ENCODE measurements at regions not wholly inside any gene's neighbourhood (a gene's known extent, or its start where the extent isn't known, plus 50 kb on each side); places are given as distances from the start of the nearest gene placed in this dataset.
A peak's percentile ranks its signal among the peaks of the same experiment; 100 is the strongest.
"Not testable (repeated sequence)": the region's sequence is repeated elsewhere in the genome, so short reads cannot be mapped to it uniquely, and the experiment has no call there.

- no peak for TF ChIP-seq Cebpa-rat (IDR thresholded peaks at IDR 0.05)
- Histone ChIP-seq H4K20me1 (no peaks in the 10 kb centered on the region), H3K9me3 (no peaks in the 10 kb centered on the region), H3K27me3 (no peaks in the 10 kb centered on the region), H3K27ac (no peak overlapping the region), H3K4me3 (no peak overlapping the region), H3K9ac (no peak overlapping the region), H3K4me2 (no peak overlapping the region), H3K36me3 (no peaks in the 10 kb centered on the region), H3K4me1 (no peaks in the 10 kb centered on the region)
Measured at GRCh38 chr4:1532549-1533395, 126.5 kb upstream of the NKX1-1 start.

DNA sequence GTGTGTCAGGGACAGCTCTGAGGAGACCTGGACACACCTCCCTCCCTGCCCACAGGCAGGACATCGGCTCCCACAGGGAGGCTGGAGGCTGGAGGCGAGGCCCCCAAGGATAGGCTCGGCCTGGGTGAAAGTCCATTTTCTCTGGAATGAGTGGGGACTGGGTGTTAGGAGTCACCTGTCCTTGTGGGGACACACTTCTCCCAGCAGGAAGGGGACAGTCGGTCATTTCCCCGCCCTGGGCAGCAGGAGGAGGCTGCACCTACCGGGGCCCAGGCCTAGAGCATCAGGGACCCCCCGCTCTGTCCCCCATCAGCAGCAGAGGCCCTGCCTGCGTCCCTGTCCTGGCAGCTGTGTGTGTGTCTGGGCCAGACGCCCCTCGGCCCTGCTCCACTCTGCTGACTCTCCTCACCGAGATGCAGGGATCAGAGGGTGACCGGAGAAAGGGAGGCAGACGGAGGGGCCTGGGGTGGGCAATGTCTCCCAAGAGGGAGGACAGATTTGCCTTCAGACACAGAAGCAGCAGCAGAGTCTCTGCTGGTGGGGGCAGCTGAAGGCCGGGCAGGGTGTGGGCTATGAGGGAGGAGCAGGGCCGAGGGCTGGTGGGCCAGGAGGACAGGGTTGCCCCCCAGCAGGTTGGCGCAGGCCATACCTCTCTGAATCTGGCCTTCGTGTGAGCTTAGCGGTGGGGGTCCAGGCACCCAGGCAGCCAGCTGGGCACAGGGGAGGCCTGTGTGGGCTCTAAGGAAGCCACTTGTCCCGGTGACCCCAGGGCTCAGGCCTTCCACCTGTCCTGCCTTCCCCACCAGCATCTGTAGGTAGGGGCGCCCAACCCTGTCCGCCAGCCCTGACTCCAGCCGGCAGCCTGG is 125.7 kb upstream of the NKX1-1 start:
- Histone ChIP-seq H3K4me3 (no peak overlapping the region), H4K20me1 (no peaks in the 10 kb centered on the region), H3K27me3 (no peaks in the 10 kb centered on the region), H3K4me2 (no peak overlapping the region), H3K27ac (no peak overlapping the region), H3K9me3 (no peaks in the 10 kb centered on the region), H3K4me1 (no peaks in the 10 kb centered on the region), H3K36me3 (no peaks in the 10 kb centered on the region), H3K9ac (no peak overlapping the region)
- TF ChIP-seq Cebpa-rat (IDR thresholded peaks at IDR 0.05), result no peak

DNA sequence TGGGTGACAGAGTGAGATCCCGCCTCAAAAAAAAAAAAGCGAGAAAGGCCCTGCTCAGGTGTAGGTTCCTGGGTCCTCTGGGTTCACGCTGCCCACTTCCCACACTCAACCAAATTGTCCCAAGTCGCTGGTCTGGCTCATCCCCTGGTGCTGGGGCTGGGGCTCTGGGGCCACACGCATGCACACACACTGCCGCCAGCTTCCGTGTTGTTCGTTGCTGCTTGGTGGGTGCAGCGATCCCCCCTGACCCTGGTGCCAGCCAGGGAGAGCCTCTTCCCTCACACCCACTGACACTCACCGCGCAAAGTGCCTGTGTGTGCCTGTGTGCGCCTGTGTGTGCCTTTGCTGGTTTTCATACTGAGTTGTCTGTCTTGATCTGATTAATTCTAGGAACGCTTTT is 124.1 kb upstream of the NKX1-1 start:
- no peak overlapping the region for H3K4me2 ChIP-seq
- no peaks in the 10 kb centered on the region for H3K9me3 ChIP-seq
- no peaks in the 10 kb centered on the region for H3K27me3 ChIP-seq
- TF ChIP-seq Cebpa-rat (IDR thresholded peaks at IDR 0.05), result no peak
- no peak overlapping the region for H3K27ac ChIP-seq
- no peak overlapping the region for H3K4me3 ChIP-seq
- no peaks in the 10 kb centered on the region for H3K4me1 ChIP-seq
- no peaks in the 10 kb centered on the region for H3K36me3 ChIP-seq
- no peak overlapping the region for H3K9ac ChIP-seq
- H4K20me1 ChIP-seq, result no peaks in the 10 kb centered on the region

- H3K36me3 ChIP-seq, result no peaks in the 10 kb centered on the region
- TF ChIP-seq Cebpa-rat (IDR thresholded peaks at IDR 0.05), result no peak
- no peaks in the 10 kb centered on the region for H3K4me1 ChIP-seq
- H3K27me3 ChIP-seq, result peaks cover 12% of the 10 kb centered on the region; the same call in 1 of the 2 replicates
- H3K9ac ChIP-seq, result no peak overlapping the region
- no peak overlapping the region for H3K4me2 ChIP-seq
- H4K20me1 ChIP-seq, result no peaks in the 10 kb centered on the region
- no peaks in the 10 kb centered on the region for H3K9me3 ChIP-seq
- H3K4me3 ChIP-seq, result no peak overlapping the region
- H3K27ac ChIP-seq, result no peak overlapping the region
Measured at GRCh38 chr4:1524761-1525160, 118.5 kb upstream of the NKX1-1 start.

DNA sequence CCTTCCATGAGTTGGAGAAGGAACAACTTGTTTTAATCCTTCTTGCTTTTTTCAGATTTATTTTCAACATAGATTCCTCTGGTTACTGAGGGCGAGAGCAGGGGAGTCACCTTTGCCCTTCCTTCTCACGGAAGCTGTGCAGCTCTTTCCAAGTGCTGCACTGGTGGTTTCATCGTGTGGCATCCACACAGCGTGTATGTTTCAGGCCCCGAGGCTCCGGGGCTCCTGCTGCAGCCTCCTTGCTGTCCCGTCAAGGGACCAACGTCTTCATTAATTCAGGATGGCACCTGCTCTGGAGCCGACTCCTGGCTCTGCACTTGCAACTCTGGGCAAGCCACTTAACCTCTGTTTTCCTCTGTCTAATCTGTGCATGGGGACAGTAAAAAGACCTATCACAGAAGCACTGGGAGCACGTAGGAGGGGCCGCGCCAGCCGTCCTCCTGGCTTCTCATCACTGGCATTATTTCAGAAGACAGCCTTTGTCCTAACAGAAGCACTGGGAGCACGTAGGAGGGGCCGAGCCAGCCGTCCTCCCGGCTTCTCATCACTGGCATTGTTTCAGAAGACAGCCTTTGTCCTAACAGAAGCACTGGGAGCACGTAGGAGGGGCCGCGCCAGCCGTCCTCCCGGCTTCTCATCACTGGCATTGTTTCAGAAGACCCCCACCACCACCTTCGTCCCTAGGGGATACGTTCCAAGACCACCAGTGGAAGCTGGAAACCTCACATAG is 117.8 kb upstream of the NKX1-1 start:
- H3K4me1 ChIP-seq, result no peaks in the 10 kb centered on the region
- H3K9ac ChIP-seq, result no peak overlapping the region
- H3K27me3 ChIP-seq, result peaks cover 12% of the 10 kb centered on the region; the same call in 1 of the 2 replicates
- no peak overlapping the region for H3K27ac ChIP-seq
- H3K9me3 ChIP-seq, result no peaks in the 10 kb centered on the region
- no peaks in the 10 kb centered on the region for H3K36me3 ChIP-seq
- H3K4me2 ChIP-seq, result no peak overlapping the region
- H3K4me3 ChIP-seq, result no peak overlapping the region
- no peak for TF ChIP-seq Cebpa-rat (IDR thresholded peaks at IDR 0.05)
- no peaks in the 10 kb centered on the region for H4K20me1 ChIP-seq

GRCh38 chr4:1523506-1523905 is 117.3 kb upstream of the NKX1-1 start:
- Histone ChIP-seq H3K4me1 (no peaks in the 10 kb centered on the region), H3K9ac (no peak overlapping the region), H3K4me2 (no peak overlapping the region), H4K20me1 (no peaks in the 10 kb centered on the region), H3K36me3 (no peaks in the 10 kb centered on the region), H3K27me3 (peaks cover 12% of the 10 kb centered on the region; the same call in 1 of the 2 replicates), H3K27ac (no peak overlapping the region), H3K9me3 (no peaks in the 10 kb centered on the region), H3K4me3 (no peak overlapping the region)
- TF ChIP-seq Cebpa-rat (IDR thresholded peaks at IDR 0.05), result no peak

DNA sequence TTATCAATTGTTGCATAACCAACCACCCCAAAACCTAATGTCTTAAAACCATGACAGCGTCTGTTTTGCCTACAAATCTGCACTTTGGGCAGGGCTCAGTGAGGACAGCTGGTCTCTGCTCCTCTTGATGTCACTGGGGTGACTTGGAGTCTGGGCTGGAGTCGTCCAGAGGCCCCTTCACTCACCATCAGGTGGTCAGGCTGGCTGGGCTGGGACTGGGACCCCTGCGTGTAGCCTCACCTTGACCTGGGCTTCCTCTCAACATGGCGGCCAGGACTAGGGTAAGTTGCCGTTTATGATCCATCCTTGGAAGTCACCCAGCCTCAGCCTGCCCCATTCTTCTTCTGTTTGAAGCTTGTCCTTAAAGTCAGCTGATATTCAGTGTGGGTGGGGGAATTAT is 116.8 kb upstream of the NKX1-1 start:
- TF ChIP-seq Cebpa-rat (IDR thresholded peaks at IDR 0.05), result no peak
- no peaks in the 10 kb centered on the region for H3K9me3 ChIP-seq
- no peaks in the 10 kb centered on the region for H3K4me1 ChIP-seq
- H3K27me3 ChIP-seq, result peaks cover 12% of the 10 kb centered on the region; the same call in 1 of the 2 replicates
- no peaks in the 10 kb centered on the region for H3K36me3 ChIP-seq
- no peak overlapping the region for H3K4me2 ChIP-seq
- H3K4me3 ChIP-seq, result no peak overlapping the region
- H4K20me1 ChIP-seq, result no peaks in the 10 kb centered on the region
- no peak overlapping the region for H3K27ac ChIP-seq
- H3K9ac ChIP-seq, result no peak overlapping the region

DNA sequence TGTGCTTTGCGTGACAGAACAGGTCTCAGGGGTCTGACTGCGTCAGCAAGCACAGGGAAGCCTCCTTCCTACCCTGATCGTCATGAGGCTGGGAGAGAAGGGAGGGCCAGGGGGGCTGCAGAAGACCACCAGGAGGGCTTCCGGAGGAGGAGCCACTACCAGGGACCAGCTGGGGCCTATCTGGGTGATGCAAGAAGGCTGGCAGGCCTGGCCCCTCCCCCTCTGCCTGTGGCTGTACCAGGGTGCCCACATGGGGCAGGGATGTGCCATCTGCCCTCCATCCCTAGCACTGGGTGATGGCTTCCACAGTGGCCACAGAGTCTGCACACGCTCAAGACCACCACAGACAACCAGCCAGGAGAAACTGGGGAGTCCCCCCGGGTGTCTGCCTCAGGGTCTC is 116.4 kb upstream of the NKX1-1 start:
- Histone ChIP-seq H3K27me3 (peaks cover 12% of the 10 kb centered on the region; the same call in 1 of the 2 replicates), H4K20me1 (no peaks in the 10 kb centered on the region), H3K4me3 (no peak overlapping the region), H3K9ac (no peak overlapping the region), H3K4me1 (no peaks in the 10 kb centered on the region), H3K4me2 (no peak overlapping the region; the same call in 1 of the 2 replicates), H3K36me3 (no peaks in the 10 kb centered on the region), H3K9me3 (no peaks in the 10 kb centered on the region), H3K27ac (no peak overlapping the region)
- no peak for TF ChIP-seq Cebpa-rat (IDR thresholded peaks at IDR 0.05)

- Histone ChIP-seq H3K4me3 (no peak overlapping the region), H3K4me2 (no peak overlapping the region; the same call in 1 of the 2 replicates), H3K27ac (no peak overlapping the region)
Measured at GRCh38 chr4:1521821-1522361, 115.6 kb upstream of the NKX1-1 start.

GRCh38 chr4:1520795-1521576 is 114.7 kb upstream of the NKX1-1 start:
- not testable (repeated sequence) for H3K9ac ChIP-seq, H3K27ac ChIP-seq, H4K20me1 ChIP-seq, H3K4me3 ChIP-seq, H3K9me3 ChIP-seq, H3K4me1 ChIP-seq, H3K36me3 ChIP-seq
- Histone ChIP-seq H3K27me3 (peaks cover 12% of the 10 kb centered on the region; the same call in 1 of the 2 replicates), H3K4me2 (peak overlapping the region; percentile 47)

More at GRCh38 chr4:1521821-1522361, 115.6 kb upstream of the NKX1-1 start:
- no peak overlapping the region for H3K9ac ChIP-seq
- H4K20me1 ChIP-seq, result no peaks in the 10 kb centered on the region
- TF ChIP-seq Cebpa-rat (IDR thresholded peaks at IDR 0.05), result no peak
- H3K36me3 ChIP-seq, result no peaks in the 10 kb centered on the region
- H3K9me3 ChIP-seq, result no peaks in the 10 kb centered on the region
- H3K27me3 ChIP-seq, result peaks cover 12% of the 10 kb centered on the region; the same call in 1 of the 2 replicates
- no peaks in the 10 kb centered on the region for H3K4me1 ChIP-seq

Measured in BLaER1 (cell line).